Mesodermal cell (in vitro differentiated cells): ENCODE measurements at regions not wholly inside any gene's neighbourhood (a gene's known extent, or its start where the extent isn't known, plus 50 kb on each side); places are given as distances from the start of the nearest gene placed in this dataset.

Source experiments
- H3K27ac ChIP-seq: 2 replicates; pipeline ENCODE4 v1.7.0; 2013; ENCODE audit warnings: mild to moderate bottlenecking, low read depth, low read length, moderate library complexity; ENCODE audit not compliant: severe bottlenecking
- H3K36me3 ChIP-seq: 2 replicates; pipeline ENCODE4 v1.7.1; 2013; ENCODE audit warnings: mild to moderate bottlenecking, low read length, moderate library complexity; ENCODE audit not compliant: control insufficient read depth, insufficient read depth
- H3K4me1 ChIP-seq: one replicate; pipeline ENCODE4 v1.7.1; 2013; ENCODE audit warnings: mild to moderate bottlenecking, low read length; ENCODE audit not compliant: insufficient read depth, control insufficient read depth, poor library complexity, severe bottlenecking
- H3K4me3 ChIP-seq: 2 replicates; pipeline ENCODE4 v1.7.0; 2013; ENCODE audit warnings: low read length, control low read depth, mild to moderate bottlenecking; ENCODE audit not compliant: insufficient read depth, poor library complexity, severe bottlenecking; ENCODE audit errors: extremely low read depth
- H3K9me3 ChIP-seq: 2 replicates; pipeline ENCODE4 v1.7.1; 2013; ENCODE audit warnings: mild to moderate bottlenecking, low read length, moderate library complexity; ENCODE audit not compliant: control insufficient read depth
- WGBS, 2 experiments: methylation state at CpG; one replicate each; pipeline ENCODE4 v1.1.5; 2013; ENCODE audit warnings: missing lambda C conversion rate in 2 of 2; ENCODE audit not compliant: insufficient coverage in 2 of 2; 5-methylcytosine and 5-hydroxymethylcytosine counted together

DNA sequence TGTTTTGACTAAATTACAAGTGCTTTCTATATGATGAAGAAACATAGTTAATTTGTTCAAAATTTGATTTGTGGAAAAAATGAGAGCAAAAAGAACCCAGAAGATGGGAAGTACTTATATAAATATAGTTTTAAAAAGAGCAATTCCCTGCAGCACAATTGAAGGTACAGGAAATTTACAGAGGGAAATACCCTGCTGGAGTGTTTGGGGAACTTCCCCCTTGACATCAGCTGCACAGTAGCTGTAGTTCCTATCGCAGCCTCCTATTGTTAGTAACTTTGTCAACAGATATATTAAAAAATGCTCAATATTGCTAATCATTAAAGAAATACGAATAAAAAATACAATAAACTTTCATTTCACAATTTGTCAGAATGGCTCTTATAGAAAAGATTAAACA lies 1118.8 kb upstream of the ZEB2 start:
- Histone ChIP-seq H3K9me3 (no peaks in the 10 kb centered on the region), H3K4me1 (no peaks in the 10 kb centered on the region), H3K27ac (no peak overlapping the region), H3K36me3 (no peaks in the 10 kb centered on the region), H3K4me3 (no peak overlapping the region)
- WGBS, 2 experiments = no CpG with 5 or more reads among the region's 2 CpGs

DNA sequence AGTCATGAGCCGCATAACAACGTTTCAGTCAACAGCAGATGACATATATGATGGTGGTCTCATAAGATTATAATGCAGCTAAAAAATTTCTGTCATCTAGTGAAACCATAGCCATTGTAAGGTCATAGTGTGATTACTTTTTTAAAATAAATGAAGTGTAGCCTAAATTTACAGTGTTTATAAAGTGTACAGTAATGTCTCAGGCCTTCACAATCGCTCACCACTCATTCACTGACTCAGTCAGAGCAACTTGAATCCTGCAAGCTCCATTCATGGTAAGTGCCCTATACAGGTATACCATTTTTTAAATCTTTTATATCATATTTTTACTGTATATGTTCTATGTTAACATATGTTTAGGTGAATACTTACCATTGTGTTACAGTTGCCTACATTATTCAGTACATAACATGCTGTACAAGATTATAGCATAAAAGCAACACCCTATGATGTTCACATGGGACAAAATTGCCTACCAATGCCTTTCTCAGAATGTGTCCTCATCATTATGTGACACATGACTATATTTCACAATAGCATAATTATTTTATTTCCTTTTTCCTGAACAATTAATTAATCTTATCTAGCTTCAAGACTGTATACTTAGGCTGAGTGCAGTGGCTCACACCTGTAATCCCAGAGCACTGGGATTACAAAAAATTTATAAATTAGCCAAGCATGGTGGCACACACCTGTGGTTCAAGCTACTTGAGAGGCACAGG lies 1115.9 kb upstream of the ZEB2 start:
- no CpG with 5 or more reads among the region's 3 CpGs for WGBS, 2 experiments
- no peaks in the 10 kb centered on the region for H3K4me1 ChIP-seq
- no peaks in the 10 kb centered on the region for H3K36me3 ChIP-seq
- H3K9me3 ChIP-seq = no peaks in the 10 kb centered on the region
- H3K4me3 ChIP-seq = no peak overlapping the region
- H3K27ac ChIP-seq = no peak overlapping the region

GRCh38 chr2:145631561-145631960 lies 1111.6 kb upstream of the ZEB2 start:
- H3K9me3 ChIP-seq = no peaks in the 10 kb centered on the region
- H3K27ac ChIP-seq = no peak overlapping the region
- H3K36me3 ChIP-seq = no peaks in the 10 kb centered on the region
- 100% methylated on average over 1 of the region's 1 CpG; no CpG with 5 or more reads in 1 of the 2 experiments for WGBS, 2 experiments
- no peaks in the 10 kb centered on the region for H3K4me1 ChIP-seq
- no peak overlapping the region for H3K4me3 ChIP-seq

DNA sequence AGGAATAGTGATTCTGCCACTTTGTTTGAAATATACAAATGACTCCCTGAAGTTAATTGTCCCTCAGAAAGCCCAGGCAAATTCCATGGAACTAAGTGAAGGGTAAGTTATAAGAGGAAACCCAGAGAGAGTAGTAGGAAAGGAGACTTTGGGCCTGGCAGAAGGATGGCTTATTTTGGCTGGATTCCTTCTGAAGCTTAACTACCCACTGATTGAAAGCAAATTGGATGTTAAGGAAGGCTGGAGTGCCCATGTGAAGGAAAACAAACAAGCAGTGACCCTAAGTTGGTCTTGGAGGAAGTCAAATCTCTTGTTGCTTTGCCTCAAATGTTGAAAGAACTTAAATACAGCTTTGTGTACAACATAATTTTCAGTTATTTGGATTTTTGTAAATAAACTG lies 1106.4 kb upstream of the ZEB2 start:
- no peak overlapping the region for H3K4me3 ChIP-seq
- H3K36me3 ChIP-seq = no peaks in the 10 kb centered on the region
- H3K4me1 ChIP-seq = no peaks in the 10 kb centered on the region
- no peak overlapping the region for H3K27ac ChIP-seq
- no peaks in the 10 kb centered on the region for H3K9me3 ChIP-seq

- WGBS, 2 experiments = no CpG with 5 or more reads among the region's 1 CpG
- Histone ChIP-seq H3K9me3 (no peaks in the 10 kb centered on the region), H3K4me3 (no peak overlapping the region), H3K4me1 (no peaks in the 10 kb centered on the region), H3K27ac (no peak overlapping the region), H3K36me3 (no peaks in the 10 kb centered on the region)
These were observed 1105.2 kb upstream of the ZEB2 start for GRCh38 chr2:145625111-145625510.

GRCh38 chr2:145623136-145623535 lies 1103.2 kb upstream of the ZEB2 start:
- Histone ChIP-seq H3K36me3 (no peaks in the 10 kb centered on the region), H3K4me3 (no peak overlapping the region), H3K9me3 (no peaks in the 10 kb centered on the region), H3K27ac (no peak overlapping the region), H3K4me1 (no peaks in the 10 kb centered on the region)
- 63 to 100% methylated on average over 1 of the region's 3 CpGs for WGBS, 2 experiments

- WGBS, 2 experiments = 87% methylated on average over 1 to 2 of the region's 2 CpGs
- no peaks in the 10 kb centered on the region for H3K4me1 ChIP-seq
- H3K36me3 ChIP-seq = no peaks in the 10 kb centered on the region
- H3K27ac ChIP-seq = no peak overlapping the region
- no peaks in the 10 kb centered on the region for H3K9me3 ChIP-seq
- H3K4me3 ChIP-seq = no peak overlapping the region
These were observed 1102.4 kb upstream of the ZEB2 start for GRCh38 chr2:145622285-145622684.

- Histone ChIP-seq H3K27ac (no peak overlapping the region), H3K9me3 (no peaks in the 10 kb centered on the region), H3K4me1 (no peaks in the 10 kb centered on the region), H3K4me3 (no peak overlapping the region), H3K36me3 (no peaks in the 10 kb centered on the region)
- 57 to 67% methylated on average over 1 of the region's 2 CpGs for WGBS, 2 experiments
These were observed 1098.0 kb upstream of the ZEB2 start for GRCh38 chr2:145617906-145618305.

- Histone ChIP-seq H3K36me3 (no peaks in the 10 kb centered on the region), H3K4me1 (no peaks in the 10 kb centered on the region), H3K9me3 (no peaks in the 10 kb centered on the region), H3K4me3 (no peak overlapping the region), H3K27ac (no peak overlapping the region)
- WGBS, 2 experiments = 85 to 100% methylated on average over 1 of the region's 1 CpG
These were observed 1097.5 kb upstream of the ZEB2 start for GRCh38 chr2:145617420-145617819.

GRCh38 chr2:145615626-145616025 lies 1095.7 kb upstream of the ZEB2 start:
- Histone ChIP-seq H3K27ac (no peak overlapping the region), H3K4me3 (no peak overlapping the region), H3K4me1 (no peaks in the 10 kb centered on the region), H3K9me3 (no peaks in the 10 kb centered on the region), H3K36me3 (no peaks in the 10 kb centered on the region)
- WGBS, 2 experiments = 95% methylated on average over 4 of the region's 4 CpGs; no CpG with 5 or more reads in 1 of the 2 experiments

GRCh38 chr2:145609951-145610350 lies 1090.0 kb upstream of the ZEB2 start:
- no peak overlapping the region for H3K4me3 ChIP-seq
- H3K27ac ChIP-seq = no peak overlapping the region
- H3K4me1 ChIP-seq = no peaks in the 10 kb centered on the region
- H3K36me3 ChIP-seq = no peaks in the 10 kb centered on the region
- 95 to 97% methylated on average over 3 of the region's 3 CpGs for WGBS, 2 experiments
- no peaks in the 10 kb centered on the region for H3K9me3 ChIP-seq
